ENCODE measurements at regions not wholly inside any gene's neighbourhood (a gene's known extent, or its start where the extent isn't known, plus 50 kb on each side); places are given as distances from the start of the nearest gene placed in this dataset.

DNA sequence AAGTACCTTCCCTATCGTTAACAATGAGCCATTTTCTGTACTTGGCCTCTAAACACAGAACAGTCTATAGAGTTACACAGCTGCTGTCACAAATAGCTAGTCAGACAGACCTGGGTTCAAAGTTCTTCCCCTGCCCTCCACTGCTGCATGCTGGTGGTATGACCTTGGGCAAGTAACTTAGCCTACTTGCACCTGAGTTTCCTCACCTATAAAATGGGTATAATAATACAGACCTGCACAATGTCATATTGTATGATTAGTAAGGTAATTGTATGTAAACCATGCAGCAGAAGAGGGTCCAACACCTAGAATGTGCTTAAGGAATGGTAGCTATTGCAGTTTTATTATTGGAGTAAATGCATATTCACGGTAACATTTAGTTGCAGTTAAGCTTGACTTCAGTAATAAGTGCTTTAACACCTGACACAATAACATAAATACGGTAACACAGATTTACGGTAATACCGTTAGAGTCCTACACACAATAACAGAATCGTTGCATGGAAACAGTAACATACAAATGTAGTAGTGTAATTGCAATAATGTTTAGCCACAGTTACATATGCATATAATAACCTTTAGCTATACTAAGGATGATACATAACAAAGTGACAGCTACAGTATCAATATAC is 193.3 kb upstream of the CSF3R start:
- DNase-seq (ENCODE audit: low spot score in 2 of 2, unreplicated experiment in 2 of 2): no peak
- Mint-ChIP-seq H3K4me3 (no peak overlapping the region), H3K36me3 (no peaks in the 10 kb centered on the region), H3K27ac (no peak overlapping the region), H3K27me3 (ENCODE audit: low read depth) (peaks cover 55% of the 10 kb centered on the region), H3K4me1 (no peaks in the 10 kb centered on the region), H3K9me3 (peaks cover 3% of the 10 kb centered on the region)
- TF ChIP-seq, protein P1, sequence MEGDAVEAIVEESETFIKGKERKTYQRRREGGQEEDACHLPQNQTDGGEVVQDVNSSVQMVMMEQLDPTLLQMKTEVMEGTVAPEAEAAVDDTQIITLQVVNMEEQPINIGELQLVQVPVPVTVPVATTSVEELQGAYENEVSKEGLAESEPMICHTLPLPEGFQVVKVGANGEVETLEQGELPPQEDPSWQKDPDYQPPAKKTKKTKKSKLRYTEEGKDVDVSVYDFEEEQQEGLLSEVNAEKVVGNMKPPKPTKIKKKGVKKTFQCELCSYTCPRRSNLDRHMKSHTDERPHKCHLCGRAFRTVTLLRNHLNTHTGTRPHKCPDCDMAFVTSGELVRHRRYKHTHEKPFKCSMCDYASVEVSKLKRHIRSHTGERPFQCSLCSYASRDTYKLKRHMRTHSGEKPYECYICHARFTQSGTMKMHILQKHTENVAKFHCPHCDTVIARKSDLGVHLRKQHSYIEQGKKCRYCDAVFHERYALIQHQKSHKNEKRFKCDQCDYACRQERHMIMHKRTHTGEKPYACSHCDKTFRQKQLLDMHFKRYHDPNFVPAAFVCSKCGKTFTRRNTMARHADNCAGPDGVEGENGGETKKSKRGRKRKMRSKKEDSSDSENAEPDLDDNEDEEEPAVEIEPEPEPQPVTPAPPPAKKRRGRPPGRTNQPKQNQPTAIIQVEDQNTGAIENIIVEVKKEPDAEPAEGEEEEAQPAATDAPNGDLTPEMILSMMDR (IDR thresholded peaks at IDR 0.05; ENCODE audit: unreplicated experiment): no peak

DNA sequence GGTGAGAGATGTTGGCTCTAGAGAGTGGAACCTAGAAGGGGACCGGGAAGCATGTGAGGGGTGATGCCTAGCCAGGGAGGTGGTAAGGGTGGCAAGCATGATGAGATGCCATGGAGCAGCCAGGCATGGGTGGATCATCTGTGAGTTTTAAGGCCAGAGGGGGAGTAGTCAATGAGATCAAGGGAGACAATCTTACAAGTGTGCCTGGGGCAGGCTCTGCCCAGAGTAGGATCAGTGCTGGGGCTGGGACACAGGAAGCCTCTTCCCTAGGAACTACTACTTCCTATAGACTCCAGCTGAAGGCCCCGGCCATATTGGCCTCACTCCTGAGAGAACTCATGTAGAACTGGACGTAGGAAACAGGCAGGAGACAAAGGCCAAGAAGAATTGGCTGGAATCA is 192.4 kb upstream of the CSF3R start:
- TF ChIP-seq, protein P1 (IDR thresholded peaks at IDR 0.05; ENCODE audit: unreplicated experiment): no peak
- no peak overlapping the region for H3K4me3 Mint-ChIP-seq

DNA sequence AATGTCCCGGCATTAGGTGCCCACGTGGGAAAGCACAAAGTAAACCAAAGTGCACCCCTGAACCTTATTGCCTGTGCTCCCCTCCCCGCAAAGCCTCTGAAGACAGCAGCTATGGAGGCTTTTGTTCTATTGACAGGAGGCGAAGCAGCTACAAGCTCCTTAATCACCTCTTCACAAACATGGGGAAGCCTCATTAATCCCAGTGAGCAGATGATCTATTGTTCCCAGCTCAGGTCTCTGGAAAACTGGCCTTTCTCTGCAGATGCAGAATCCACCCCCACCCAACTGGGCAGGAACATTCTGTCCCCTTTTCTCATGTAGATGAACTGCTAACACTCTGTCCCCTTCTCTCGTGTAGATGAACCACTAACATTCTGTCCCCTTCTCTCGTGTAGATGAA is 190.5 kb upstream of the CSF3R start:
- Mint-ChIP-seq H3K4me1 (no peaks in the 10 kb centered on the region), H3K4me3 (no peak overlapping the region), H3K27ac (no peak overlapping the region), H3K36me3 (no peaks in the 10 kb centered on the region), H3K9me3 (peaks cover 3% of the 10 kb centered on the region), H3K27me3 (ENCODE audit: low read depth) (peaks cover 50% of the 10 kb centered on the region)
- no peak for DNase-seq (ENCODE audit: low spot score in 2 of 2, unreplicated experiment in 2 of 2)
- TF ChIP-seq, protein P1 (IDR thresholded peaks at IDR 0.05; ENCODE audit: unreplicated experiment): no peak

More for the DNA sequence above, 192.4 kb upstream of the CSF3R start:
- Mint-ChIP-seq H3K9me3 (peaks cover 3% of the 10 kb centered on the region), H3K36me3 (no peaks in the 10 kb centered on the region), H3K4me1 (no peaks in the 10 kb centered on the region), H3K27ac (no peak overlapping the region), H3K27me3 (ENCODE audit: low read depth) (peaks cover 53% of the 10 kb centered on the region)
- DNase-seq (ENCODE audit: low spot score in 2 of 2, unreplicated experiment in 2 of 2): no peak

GRCh38 chr1:36669262-36669661 is 186.5 kb upstream of the CSF3R start:
- TF ChIP-seq, protein P1 (IDR thresholded peaks at IDR 0.05; ENCODE audit: unreplicated experiment): no peak
- no peak for DNase-seq (ENCODE audit: low spot score in 2 of 2, unreplicated experiment in 2 of 2)
- Mint-ChIP-seq H3K27me3 (ENCODE audit: low read depth) (peaks cover 40% of the 10 kb centered on the region), H3K27ac (no peak overlapping the region), H3K4me1 (no peaks in the 10 kb centered on the region), H3K36me3 (no peaks in the 10 kb centered on the region), H3K9me3 (no peaks in the 10 kb centered on the region), H3K4me3 (no peak overlapping the region)

- Mint-ChIP-seq H3K27me3 (ENCODE audit: low read depth) (peaks cover 44% of the 10 kb centered on the region), H3K4me3 (no peak overlapping the region), H3K36me3 (no peaks in the 10 kb centered on the region), H3K27ac (no peak overlapping the region), H3K9me3 (no peaks in the 10 kb centered on the region), H3K4me1 (no peaks in the 10 kb centered on the region)
- no peak for DNase-seq (ENCODE audit: low spot score in 2 of 2, unreplicated experiment in 2 of 2)
- TF ChIP-seq, protein P1 (IDR thresholded peaks at IDR 0.05; ENCODE audit: unreplicated experiment): no peak
Measured at GRCh38 chr1:36667836-36668235, 185.1 kb upstream of the CSF3R start.

GRCh38 chr1:36667256-36667655 is 184.5 kb upstream of the CSF3R start:
- Mint-ChIP-seq H3K4me3 (no peak overlapping the region), H3K27me3 (ENCODE audit: low read depth) (peaks cover 48% of the 10 kb centered on the region), H3K4me1 (no peaks in the 10 kb centered on the region), H3K36me3 (no peaks in the 10 kb centered on the region), H3K27ac (no peak overlapping the region), H3K9me3 (no peaks in the 10 kb centered on the region)
- no peak for DNase-seq (ENCODE audit: low spot score in 2 of 2, unreplicated experiment in 2 of 2)
- TF ChIP-seq, protein P1 (IDR thresholded peaks at IDR 0.05; ENCODE audit: unreplicated experiment): no peak
